WTC11 (cell line): ENCODE measurements at regions not wholly inside any gene's neighbourhood (a gene's known extent, or its start where the extent isn't known, plus 50 kb on each side); places are given as distances from the start of the nearest gene placed in this dataset.

Experiments
- E2F1 ChIP-seq: sonication (generic); formaldehyde crosslinking; IDR thresholded peaks from 2 replicates; pipeline ENCODE4 v1.8.0; 2022; ENCODE audit warnings: mild to moderate bottlenecking, missing genetic modification reagents
- FOXK1 ChIP-seq: sonication (generic); formaldehyde crosslinking; IDR thresholded peaks from 2 replicates; pipeline ENCODE4 v1.8.0; 2022; ENCODE audit warnings: mild to moderate bottlenecking, moderate library complexity, missing genetic modification reagents
- IRF2 ChIP-seq: sonication (generic); formaldehyde crosslinking; IDR thresholded peaks from 2 replicates; pipeline ENCODE4 v1.8.0; 2022; ENCODE audit warnings: low read depth, missing genetic modification reagents, borderline replicate concordance
- NFE2L1 ChIP-seq: sonication (generic); formaldehyde crosslinking; IDR thresholded peaks from 2 replicates; pipeline ENCODE4 v1.8.1; 2023; ENCODE audit warnings: missing genetic modification reagents
- SP1 ChIP-seq: sonication (generic); formaldehyde crosslinking; conservative IDR thresholded peaks from 2 replicates; pipeline ENCODE4 v1.8.1; 2022; ENCODE audit warnings: missing genetic modification reagents
- ZNF416 ChIP-seq: fragments of 250-450 bp; sonication (Bioruptor Pico); IDR thresholded peaks from 2 replicates; pipeline ENCODE4 v1.9.0; 2021; ENCODE audit warnings: mild to moderate bottlenecking, inconsistent platforms
- TF ChIP-seq, protein P1 (sequence below): fragments of 200-600 bp; IDR thresholded peaks from 2 replicates; pipeline ENCODE4 v1.8.0; 2022; ENCODE audit warnings: antibody characterized with exemption
- TF ChIP-seq, protein P2 (sequence below): sonication (generic); formaldehyde crosslinking; IDR thresholded peaks from 2 replicates; pipeline ENCODE4 v1.8.1; 2023; ENCODE audit warnings: mild to moderate bottlenecking, missing genetic modification reagents, moderate library complexity
- TF ChIP-seq, protein P3 (sequence below): sonication (generic); formaldehyde crosslinking; IDR thresholded peaks from 2 replicates; pipeline ENCODE4 v1.8.1; 2023; ENCODE audit warnings: mild to moderate bottlenecking, moderate library complexity, missing genetic modification reagents

DNA sequence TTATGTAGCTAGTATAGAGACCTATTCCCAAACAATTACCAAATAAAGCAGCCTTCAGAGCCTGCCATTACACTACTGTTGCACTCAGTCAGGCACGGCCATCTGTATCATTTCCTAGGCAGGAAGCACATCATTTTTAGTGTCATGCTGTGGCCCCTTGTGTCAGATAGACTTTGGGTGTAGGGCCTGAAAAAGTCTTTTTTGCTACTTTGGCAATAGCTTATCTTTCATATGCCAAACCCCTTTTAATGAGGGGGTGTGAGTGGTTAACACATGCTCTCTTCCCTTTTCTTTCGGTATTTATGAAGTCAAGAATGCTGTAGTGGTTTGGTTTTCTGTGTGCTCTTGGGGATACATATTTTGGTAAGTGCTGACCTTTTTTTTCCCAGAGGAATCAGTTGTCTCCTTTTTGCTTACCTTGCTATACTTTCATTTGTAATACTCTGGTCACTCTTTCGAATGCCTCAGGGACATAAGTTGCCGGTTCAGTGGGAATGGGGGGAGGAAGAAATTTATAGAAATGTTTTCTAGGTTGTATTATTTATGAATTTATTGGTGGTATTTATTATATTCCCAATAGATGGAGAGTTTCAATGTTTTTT, 209.8 kb downstream of the CSNK1G3 start:
- TF ChIP-seq, protein P1, sequence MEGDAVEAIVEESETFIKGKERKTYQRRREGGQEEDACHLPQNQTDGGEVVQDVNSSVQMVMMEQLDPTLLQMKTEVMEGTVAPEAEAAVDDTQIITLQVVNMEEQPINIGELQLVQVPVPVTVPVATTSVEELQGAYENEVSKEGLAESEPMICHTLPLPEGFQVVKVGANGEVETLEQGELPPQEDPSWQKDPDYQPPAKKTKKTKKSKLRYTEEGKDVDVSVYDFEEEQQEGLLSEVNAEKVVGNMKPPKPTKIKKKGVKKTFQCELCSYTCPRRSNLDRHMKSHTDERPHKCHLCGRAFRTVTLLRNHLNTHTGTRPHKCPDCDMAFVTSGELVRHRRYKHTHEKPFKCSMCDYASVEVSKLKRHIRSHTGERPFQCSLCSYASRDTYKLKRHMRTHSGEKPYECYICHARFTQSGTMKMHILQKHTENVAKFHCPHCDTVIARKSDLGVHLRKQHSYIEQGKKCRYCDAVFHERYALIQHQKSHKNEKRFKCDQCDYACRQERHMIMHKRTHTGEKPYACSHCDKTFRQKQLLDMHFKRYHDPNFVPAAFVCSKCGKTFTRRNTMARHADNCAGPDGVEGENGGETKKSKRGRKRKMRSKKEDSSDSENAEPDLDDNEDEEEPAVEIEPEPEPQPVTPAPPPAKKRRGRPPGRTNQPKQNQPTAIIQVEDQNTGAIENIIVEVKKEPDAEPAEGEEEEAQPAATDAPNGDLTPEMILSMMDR = no peak
- TF ChIP-seq, protein P2, sequence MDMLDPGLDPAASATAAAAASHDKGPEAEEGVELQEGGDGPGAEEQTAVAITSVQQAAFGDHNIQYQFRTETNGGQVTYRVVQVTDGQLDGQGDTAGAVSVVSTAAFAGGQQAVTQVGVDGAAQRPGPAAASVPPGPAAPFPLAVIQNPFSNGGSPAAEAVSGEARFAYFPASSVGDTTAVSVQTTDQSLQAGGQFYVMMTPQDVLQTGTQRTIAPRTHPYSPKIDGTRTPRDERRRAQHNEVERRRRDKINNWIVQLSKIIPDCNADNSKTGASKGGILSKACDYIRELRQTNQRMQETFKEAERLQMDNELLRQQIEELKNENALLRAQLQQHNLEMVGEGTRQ (CRISPR knock-in tag) = no peak
- TF ChIP-seq ZNF416 (no peak), SP1 (CRISPR knock-in tag) (no peak), NFE2L1 (CRISPR knock-in tag) (no peak), FOXK1 (CRISPR knock-in tag) (no peak), IRF2 (no peak), E2F1 (no peak)
- TF ChIP-seq, protein P3, sequence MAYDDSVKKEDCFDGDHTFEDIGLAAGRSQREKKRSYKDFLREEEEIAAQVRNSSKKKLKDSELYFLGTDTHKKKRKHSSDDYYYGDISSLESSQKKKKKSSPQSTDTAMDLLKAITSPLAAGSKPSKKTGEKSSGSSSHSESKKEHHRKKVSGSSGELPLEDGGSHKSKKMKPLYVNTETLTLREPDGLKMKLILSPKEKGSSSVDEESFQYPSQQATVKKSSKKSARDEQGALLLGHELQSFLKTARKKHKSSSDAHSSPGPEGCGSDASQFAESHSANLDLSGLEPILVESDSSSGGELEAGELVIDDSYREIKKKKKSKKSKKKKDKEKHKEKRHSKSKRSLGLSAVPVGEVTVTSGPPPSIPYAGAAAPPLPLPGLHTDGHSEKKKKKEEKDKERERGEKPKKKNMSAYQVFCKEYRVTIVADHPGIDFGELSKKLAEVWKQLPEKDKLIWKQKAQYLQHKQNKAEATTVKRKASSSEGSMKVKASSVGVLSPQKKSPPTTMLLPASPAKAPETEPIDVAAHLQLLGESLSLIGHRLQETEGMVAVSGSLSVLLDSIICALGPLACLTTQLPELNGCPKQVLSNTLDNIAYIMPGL (CRISPR knock-in tag) = no peak
